Keratinocyte (primary cell): ENCODE measurements at regions not wholly inside any gene's neighbourhood (a gene's known extent, or its start where the extent isn't known, plus 50 kb on each side); places are given as distances from the start of the nearest gene placed in this dataset.

Source experiments
- DNase-seq: peaks from one replicate; pipeline ENCODE4 v3.0.0-alpha.2; 2011; ENCODE audit warnings: low read depth, missing footprints, low spot score
- FAIRE-seq: peaks from 2 replicates; lab custom pipeline; 2011; peaks lifted over from hg19 to GRCh38; lab: Jason Lieb, UNC
- H2AFZ ChIP-seq: 2 replicates; pipeline ENCODE4 v1.6.0; 2012; ENCODE audit warnings: low read length, control low read depth, inconsistent platforms; ENCODE audit not compliant: control insufficient read depth
- H3K27ac ChIP-seq: 2 replicates; pipeline ENCODE4 v1.5.1; 2011; ENCODE audit warnings: low read length; ENCODE audit not compliant: control insufficient read depth, insufficient read depth
- H3K27me3 ChIP-seq: 3 replicates; pipeline ENCODE4 v1.6.0; 2011; ENCODE audit warnings: low read length; ENCODE audit not compliant: control insufficient read depth, insufficient read depth; ENCODE audit errors: extremely low read depth
- H3K36me3 ChIP-seq, 2 experiments: 2 replicates in 1 of 2; 3 replicates in 1 of 2; pipeline ENCODE4 v1.5.1; 2011; ENCODE audit warnings: low read length in 2 of 2, mild to moderate bottlenecking in 1 of 2; ENCODE audit not compliant: control insufficient read depth in 2 of 2, insufficient read depth in 2 of 2; ENCODE audit errors: extremely low read depth in 1 of 2
- H3K4me1 ChIP-seq: 3 replicates; pipeline ENCODE4 v1.5.1; 2011; ENCODE audit warnings: low read length; ENCODE audit not compliant: control insufficient read depth, insufficient read depth; ENCODE audit errors: extremely low read depth
- H3K4me2 ChIP-seq: 3 replicates; pipeline ENCODE4 v1.6.0; 2011; ENCODE audit warnings: low read depth, low read length; ENCODE audit not compliant: control insufficient read depth, insufficient read depth; ENCODE audit errors: extremely low read depth
- H3K4me3 ChIP-seq, 3 experiments: fragments of 200-600 bp in 1 of 3; sonication (generic) in 1 of 3; 2 replicates in 2 of 3; 3 replicates in 1 of 3; pipeline ENCODE4 v1.5.1; 2011 to 2016; ENCODE audit warnings: low read length in 3 of 3, mild to moderate bottlenecking in 3 of 3, control low read depth in 2 of 3, inconsistent platforms in 1 of 3, low read depth in 1 of 3, mixed read lengths in 1 of 3, mixed run types in 1 of 3, moderate library complexity in 1 of 3; ENCODE audit not compliant: control insufficient read depth in 2 of 3, insufficient read depth in 2 of 3; ENCODE audit errors: extremely low read depth in 1 of 3
- H3K79me2 ChIP-seq: 2 replicates; pipeline ENCODE4 v1.6.0; 2012; ENCODE audit warnings: low read length; ENCODE audit not compliant: control insufficient read depth, insufficient read depth
- H3K9ac ChIP-seq: 3 replicates; pipeline ENCODE4 v1.6.0; 2011; ENCODE audit warnings: low read length; ENCODE audit not compliant: control insufficient read depth, insufficient read depth; ENCODE audit errors: extremely low read depth
- H3K9me1 ChIP-seq: 3 replicates; pipeline ENCODE4 v1.6.0; 2011; ENCODE audit warnings: low read length; ENCODE audit not compliant: control insufficient read depth, insufficient read depth; ENCODE audit errors: extremely low read depth
- H3K9me3 ChIP-seq: 2 replicates; pipeline ENCODE4 v1.5.1; 2012; ENCODE audit warnings: low read depth, low read length; ENCODE audit not compliant: control insufficient read depth
- H4K20me1 ChIP-seq: 3 replicates; pipeline ENCODE4 v1.6.0; 2011; ENCODE audit warnings: low read length; ENCODE audit not compliant: control insufficient read depth, insufficient read depth; ENCODE audit errors: extremely low read depth
- EZH2 ChIP-seq: IDR thresholded peaks from one replicate; pipeline ENCODE4 v1.6.1; 2012; ENCODE audit warnings: inconsistent platforms, mild to moderate bottlenecking, low read length, moderate library complexity
- dilution Hi-C: fragments of 300-500 bp; cut with MboI; formaldehyde crosslinking; loops from one replicate; pipeline ENCODE4 v1.7.0; 2020; ENCODE audit warnings: low sequenced_read_pairs; ENCODE audit not compliant: extremely low pct_ligation_motif_present
- TF ChIP-seq, protein P1 (sequence below), 3 experiments: IDR thresholded peaks in 1 of 3; conservative IDR thresholded peaks in 1 of 3; optimal IDR thresholded peaks in 1 of 3; 2 replicates in 2 of 3; 3 replicates in 1 of 3; pipeline versions ENCODE3 to v1.5.1; 2011; ENCODE audit warnings: low read length in 3 of 3, mild to moderate bottlenecking in 3 of 3, moderate library complexity in 2 of 3, control low read depth in 1 of 3, inconsistent platforms in 1 of 3; ENCODE audit not compliant: insufficient read depth in 2 of 3; ENCODE audit errors: extremely low read depth in 1 of 3

- no peak overlapping the region for H3K4me3 ChIP-seq
- H3K9ac ChIP-seq: no peak overlapping the region
- TF ChIP-seq, protein P1, sequence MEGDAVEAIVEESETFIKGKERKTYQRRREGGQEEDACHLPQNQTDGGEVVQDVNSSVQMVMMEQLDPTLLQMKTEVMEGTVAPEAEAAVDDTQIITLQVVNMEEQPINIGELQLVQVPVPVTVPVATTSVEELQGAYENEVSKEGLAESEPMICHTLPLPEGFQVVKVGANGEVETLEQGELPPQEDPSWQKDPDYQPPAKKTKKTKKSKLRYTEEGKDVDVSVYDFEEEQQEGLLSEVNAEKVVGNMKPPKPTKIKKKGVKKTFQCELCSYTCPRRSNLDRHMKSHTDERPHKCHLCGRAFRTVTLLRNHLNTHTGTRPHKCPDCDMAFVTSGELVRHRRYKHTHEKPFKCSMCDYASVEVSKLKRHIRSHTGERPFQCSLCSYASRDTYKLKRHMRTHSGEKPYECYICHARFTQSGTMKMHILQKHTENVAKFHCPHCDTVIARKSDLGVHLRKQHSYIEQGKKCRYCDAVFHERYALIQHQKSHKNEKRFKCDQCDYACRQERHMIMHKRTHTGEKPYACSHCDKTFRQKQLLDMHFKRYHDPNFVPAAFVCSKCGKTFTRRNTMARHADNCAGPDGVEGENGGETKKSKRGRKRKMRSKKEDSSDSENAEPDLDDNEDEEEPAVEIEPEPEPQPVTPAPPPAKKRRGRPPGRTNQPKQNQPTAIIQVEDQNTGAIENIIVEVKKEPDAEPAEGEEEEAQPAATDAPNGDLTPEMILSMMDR (optimal IDR thresholded peaks at IDR 0.05 in 1 of 3, IDR thresholded peaks at IDR 0.05 in 1 of 3, conservative IDR thresholded peaks at IDR 0.05 in 1 of 3; ENCODE audit: extremely low read depth in 1 of 3, insufficient read depth in 2 of 3, low read length in 3 of 3): no peak
- TF ChIP-seq EZH2: no peak
- H3K9me1 ChIP-seq: no peaks in the 10 kb centered on the region
- H4K20me1 ChIP-seq: no peaks in the 10 kb centered on the region
- no peaks in the 10 kb centered on the region for H3K36me3 ChIP-seq
- dilution Hi-C loops: no loop called here
- no peak overlapping the region for H3K4me2 ChIP-seq
- DNase-seq (no peak), FAIRE-seq (no peak)
- H3K27me3 ChIP-seq: peaks cover 2% of the 10 kb centered on the region
- no peaks in the 10 kb centered on the region for H3K4me1 ChIP-seq
- no peak overlapping the region for H2AFZ ChIP-seq
- H3K79me2 ChIP-seq: no peaks in the 10 kb centered on the region
- H3K27ac ChIP-seq: no peak overlapping the region
- no peaks in the 10 kb centered on the region for H3K9me3 ChIP-seq
Observed at GRCh38 chr5:111972080-111972479, 215.1 kb upstream of the NREP start.

- H3K4me1 ChIP-seq: no peaks in the 10 kb centered on the region
- no peak overlapping the region for H3K4me3 ChIP-seq
- H3K27me3 ChIP-seq: peaks cover 2% of the 10 kb centered on the region
- no peaks in the 10 kb centered on the region for H4K20me1 ChIP-seq
- dilution Hi-C loops: no loop called here
- H3K27ac ChIP-seq: no peak overlapping the region
- H2AFZ ChIP-seq: no peak overlapping the region
- no peaks in the 10 kb centered on the region for H3K79me2 ChIP-seq
- no peaks in the 10 kb centered on the region for H3K36me3 ChIP-seq
- peak; percentile 59 for FAIRE-seq
- no peaks in the 10 kb centered on the region for H3K9me1 ChIP-seq
- DNase-seq: no peak
- TF ChIP-seq EZH2: no peak
- TF ChIP-seq, protein P1 (optimal IDR thresholded peaks at IDR 0.05 in 1 of 3, IDR thresholded peaks at IDR 0.05 in 1 of 3, conservative IDR thresholded peaks at IDR 0.05 in 1 of 3; ENCODE audit: extremely low read depth in 1 of 3, insufficient read depth in 2 of 3, low read length in 3 of 3): no peak
- H3K9ac ChIP-seq: no peak overlapping the region
- H3K4me2 ChIP-seq: no peak overlapping the region
- no peaks in the 10 kb centered on the region for H3K9me3 ChIP-seq
Observed at GRCh38 chr5:111968459-111968858, 211.5 kb upstream of the NREP start.
